Right lung (tissue), 2 donors: ENCODE measurements at regions not wholly inside any gene's neighbourhood (a gene's known extent, or its start where the extent isn't known, plus 50 kb on each side); places are given as distances from the start of the nearest gene placed in this dataset.
"Not testable (repeated sequence)": the region's sequence is repeated elsewhere in the genome, so short reads cannot be mapped to it uniquely, and the experiment has no call there.

Experiments
- DNase-seq, 2 donors: peaks; one replicate each; pipeline ENCODE4 v3.0.0-alpha.2; 2013

DNA sequence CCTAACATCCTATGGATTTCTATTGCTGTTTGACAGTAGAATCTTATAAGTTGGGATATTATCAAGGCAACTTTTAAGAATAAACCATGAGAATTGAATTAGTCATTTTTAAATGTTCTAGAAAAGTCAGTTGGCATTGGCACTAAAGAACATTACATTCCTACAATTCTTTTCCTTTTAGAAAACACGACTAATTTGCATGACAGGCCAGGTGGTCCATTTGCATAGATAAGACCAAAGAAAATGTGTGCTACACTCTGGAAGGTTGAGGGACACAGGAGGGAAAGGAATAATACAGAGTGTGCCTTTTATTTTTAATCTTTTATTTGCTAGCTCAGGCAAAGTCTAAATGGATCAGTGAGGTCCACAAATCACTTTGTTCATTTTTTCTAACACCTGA, 962.3 kb downstream of the EPHA3 start:
- DNase-seq, result no peak

DNA sequence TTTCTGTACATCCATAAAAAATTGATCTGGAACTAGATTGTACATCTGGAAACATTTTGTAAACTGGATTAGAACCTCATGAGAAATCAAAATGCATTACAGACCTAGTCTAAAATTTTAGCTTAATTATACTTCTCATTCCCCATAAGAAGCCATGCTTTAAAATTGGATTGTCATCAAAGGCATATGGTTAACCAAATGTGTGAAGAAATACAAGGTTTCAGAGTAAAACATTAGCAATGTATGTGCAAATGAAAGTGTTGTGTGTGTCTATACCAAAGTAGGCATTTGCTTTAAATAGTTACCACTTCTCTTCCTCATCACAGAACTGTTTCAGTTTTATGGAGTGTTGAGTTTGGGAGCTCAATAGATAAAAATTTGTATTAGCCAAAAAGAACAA, 968.7 kb downstream of the EPHA3 start:
- no peak for DNase-seq

GRCh38 chr3:90080988-90081387, 973.6 kb downstream of the EPHA3 start:
- peak in 1 of 2 donors; percentile 23 for DNase-seq

DNA sequence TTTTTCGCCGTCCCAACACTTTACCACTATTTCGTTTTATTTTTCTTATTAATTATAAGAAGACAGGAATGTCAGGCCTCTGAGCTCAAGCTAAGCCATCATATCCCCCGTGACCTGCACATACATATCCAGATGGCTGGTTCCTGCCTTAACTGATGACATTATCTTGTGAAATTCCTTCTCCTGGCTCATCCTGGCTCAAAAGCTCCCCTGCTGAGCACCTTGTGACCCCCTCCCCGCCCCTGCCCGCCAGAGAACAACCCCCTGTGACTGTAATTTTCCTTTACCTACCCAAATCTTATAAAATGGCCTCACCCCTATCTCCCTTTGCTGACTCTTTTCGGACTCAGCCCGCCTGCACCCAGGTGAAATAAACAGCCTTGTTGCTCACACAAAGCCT, 978.9 kb downstream of the EPHA3 start:
- DNase-seq, result not testable (repeated sequence)

- DNase-seq, result no peak
Observed at GRCh38 chr3:90087703-90088102, 980.3 kb downstream of the EPHA3 start.

DNA sequence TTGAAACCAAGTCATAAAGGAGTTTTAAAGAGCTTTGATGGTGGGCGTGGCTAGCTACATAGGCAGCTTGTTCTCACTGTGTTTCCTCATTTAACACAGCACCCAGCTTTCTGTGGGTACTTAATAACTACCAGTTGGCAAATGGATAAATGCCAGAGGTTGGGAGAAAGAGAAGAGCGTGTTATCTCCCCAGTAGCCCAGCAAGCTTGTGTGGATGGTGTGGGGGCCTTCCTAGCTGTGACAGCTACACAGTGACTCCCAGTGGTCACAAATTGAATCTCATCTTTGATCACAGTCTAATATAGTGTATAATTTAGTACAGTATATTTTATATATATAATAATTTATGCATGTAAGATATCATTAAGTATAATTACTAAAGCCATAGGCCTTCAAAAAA, 984.1 kb downstream of the EPHA3 start:
- peak; percentile 51 to 58 for DNase-seq

DNA sequence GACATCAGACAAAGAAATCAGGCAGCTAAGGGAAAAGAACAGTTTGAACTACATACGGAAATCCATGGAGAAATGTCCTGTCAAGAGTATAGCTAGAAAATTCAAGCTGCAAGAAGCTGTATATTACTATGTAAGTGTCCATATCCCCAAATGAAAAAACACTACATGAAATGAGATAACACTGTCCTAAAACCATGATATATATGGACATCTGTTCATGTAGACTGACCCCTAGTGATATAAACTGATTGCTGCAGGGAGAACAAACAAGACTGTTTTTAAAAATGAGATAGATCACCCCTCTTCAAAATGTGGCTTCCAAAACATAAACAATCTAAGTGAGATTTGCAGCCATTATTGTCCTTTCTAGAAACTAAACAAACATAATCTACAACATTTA, 985.6 kb downstream of the EPHA3 start:
- DNase-seq, result no peak

DNA sequence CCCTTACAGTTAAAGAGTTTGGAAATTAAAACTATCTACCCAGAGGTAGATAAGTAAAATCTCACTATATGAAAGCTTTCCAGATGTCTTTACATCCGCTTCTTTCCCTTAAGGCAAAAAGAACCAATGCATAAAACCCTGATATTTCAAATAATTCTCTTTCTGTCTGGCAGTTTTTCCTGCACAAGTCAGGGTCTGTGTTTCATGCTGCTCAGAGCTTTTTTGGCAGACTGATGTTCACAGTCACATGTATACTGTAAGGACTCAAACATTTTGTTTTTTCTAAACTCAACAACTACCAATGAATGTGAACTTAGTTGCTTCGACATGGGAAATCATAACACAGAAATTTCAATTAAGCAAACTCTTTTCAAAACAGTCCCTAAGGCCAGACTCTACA, 988.4 kb downstream of the EPHA3 start:
- no peak for DNase-seq

GRCh38 chr3:90099493-90099892, 992.1 kb downstream of the EPHA3 start:
- no peak for DNase-seq

- no peak for DNase-seq
Observed at GRCh38 chr3:90102146-90102545, 994.7 kb downstream of the EPHA3 start.

GRCh38 chr3:90121326-90121725, 1013.9 kb downstream of the EPHA3 start:
- no peak for DNase-seq

- no peak for DNase-seq
Observed at GRCh38 chr3:90128391-90128790, 1021.0 kb downstream of the EPHA3 start.

- no peak for DNase-seq
Observed at GRCh38 chr3:90129730-90130129, 1022.3 kb downstream of the EPHA3 start.

GRCh38 chr3:90132197-90132596, 1024.8 kb downstream of the EPHA3 start:
- no peak for DNase-seq

- no peak for DNase-seq
Observed at GRCh38 chr3:90134090-90134489, 1026.7 kb downstream of the EPHA3 start.

- no peak for DNase-seq
Observed at GRCh38 chr3:90136456-90137191, 1029.2 kb downstream of the EPHA3 start.

DNA sequence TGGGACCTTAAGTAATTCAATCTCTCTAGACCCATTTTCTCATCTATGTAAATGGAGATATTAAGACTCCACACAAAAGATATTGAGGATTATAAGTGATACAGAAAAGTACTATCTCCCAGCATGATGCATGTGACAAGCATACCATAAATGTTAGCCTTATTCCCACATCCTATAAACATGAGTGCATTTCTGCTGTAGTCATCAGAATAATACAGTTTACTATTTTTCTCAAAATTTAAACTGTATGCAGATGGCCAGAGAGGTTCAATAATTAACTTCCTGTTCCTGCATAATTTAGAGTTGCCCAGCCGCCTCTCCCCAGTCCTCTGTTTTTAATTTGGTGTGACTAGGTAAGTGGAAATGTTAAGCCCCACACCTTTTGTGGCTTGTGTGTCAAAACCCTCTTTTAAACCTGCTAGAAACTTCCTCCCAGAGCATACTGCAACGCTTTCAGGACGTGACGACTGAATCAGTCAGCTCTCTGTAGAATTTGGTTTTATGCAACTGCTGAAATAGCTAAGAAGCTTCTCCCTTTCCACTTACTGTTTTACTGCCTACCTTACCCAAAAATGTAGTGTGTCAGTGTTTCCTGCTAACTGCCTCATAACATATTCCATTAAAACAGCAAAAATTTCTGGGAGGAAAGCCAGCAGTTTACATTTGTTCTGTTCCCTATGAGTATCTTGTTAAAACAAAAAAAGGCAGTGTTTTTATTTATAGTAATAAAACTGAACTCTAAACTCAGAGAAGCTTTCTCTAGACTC, 1037.9 kb downstream of the EPHA3 start:
- DNase-seq, result peak in 1 of 2 donors; percentile 1

DNA sequence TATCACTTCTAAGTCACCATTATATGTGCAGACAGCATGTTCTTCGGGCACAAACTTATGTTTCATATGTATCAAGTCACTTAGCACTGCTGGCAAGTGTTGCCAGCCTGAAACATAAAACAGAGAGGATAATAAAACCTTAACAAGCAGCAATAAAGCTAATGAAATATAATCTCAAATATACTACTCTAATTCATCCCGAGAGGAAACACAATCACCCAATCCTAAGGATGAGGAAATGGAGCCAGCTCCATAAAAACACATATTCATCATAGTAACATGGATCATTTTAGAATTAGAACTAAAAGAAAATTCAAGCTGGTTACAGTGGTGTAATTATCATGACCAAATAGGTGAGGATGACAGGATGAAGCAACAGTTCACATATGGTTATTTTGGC, 1072.7 kb downstream of the EPHA3 start:
- DNase-seq, result no peak

DNA sequence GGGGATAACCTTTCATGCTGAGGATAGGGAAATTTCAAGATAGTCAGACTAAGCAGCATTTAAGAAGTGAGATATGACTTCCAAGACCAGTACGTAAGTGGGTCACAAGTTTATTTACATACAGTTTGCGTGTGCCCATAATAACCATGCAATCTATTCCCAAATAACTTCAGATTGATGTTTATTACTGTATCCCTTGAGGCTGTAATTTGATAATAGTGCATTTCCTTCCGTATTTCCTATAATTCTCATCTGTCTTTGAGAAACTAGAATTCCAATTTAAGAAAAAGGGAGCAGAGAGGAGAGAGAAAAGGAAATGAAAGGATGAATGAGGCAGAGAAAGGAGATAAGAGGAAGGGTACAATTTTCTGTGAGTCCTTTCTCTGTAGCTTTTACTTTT, 1073.1 kb downstream of the EPHA3 start:
- no peak for DNase-seq

DNA sequence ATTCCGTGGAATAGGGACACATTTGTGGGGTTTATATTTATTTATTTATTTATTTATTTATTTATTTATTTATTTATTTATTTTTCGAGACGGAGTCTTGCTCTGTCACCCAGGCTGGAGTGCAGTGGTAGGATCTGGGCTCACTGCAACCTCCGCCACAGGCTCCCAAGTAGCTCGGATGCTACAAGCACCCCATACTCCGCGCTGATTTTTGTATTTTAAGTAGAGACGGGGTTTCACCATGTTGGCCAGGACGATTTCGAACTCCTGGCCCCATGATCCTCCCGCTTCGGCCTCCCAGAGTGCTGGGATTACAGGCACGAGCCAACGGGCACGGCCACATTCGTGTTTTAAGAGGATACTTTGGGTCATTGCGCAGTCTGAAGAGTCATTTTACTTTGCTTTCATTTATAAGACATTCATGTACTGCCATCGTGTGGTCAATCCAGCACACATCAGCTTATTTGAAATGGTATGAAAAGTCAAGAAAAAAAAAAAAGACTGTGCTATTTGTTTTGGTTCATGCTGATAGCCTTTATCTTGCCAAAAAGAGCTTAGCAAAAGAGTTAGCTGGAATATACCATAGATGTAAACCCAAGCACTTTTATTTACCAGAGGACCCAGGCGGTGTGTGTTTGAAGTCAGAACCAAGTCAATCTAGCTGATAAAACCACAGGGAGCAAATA, 1075.0 kb downstream of the EPHA3 start:
- peak; percentile 24 to 27 for DNase-seq

DNA sequence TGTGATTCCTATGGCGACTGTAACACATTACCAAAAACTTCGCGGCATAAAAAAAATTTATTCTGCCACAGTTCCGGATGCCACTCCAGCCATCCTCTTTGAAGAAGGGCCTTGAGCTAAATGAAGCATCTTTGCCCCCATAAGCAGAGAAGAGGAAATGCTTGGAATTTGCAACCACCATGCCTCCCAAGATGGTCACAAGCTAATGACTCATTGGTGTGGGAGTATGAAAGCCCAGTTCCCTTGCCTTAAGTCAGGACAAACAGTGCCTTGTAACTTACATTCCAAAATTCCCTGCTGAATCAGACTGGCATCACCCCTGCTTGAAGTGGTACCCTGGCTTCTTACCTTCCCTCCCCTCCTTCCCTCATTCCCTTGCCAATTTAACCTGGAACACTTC, 1077.4 kb downstream of the EPHA3 start:
- no peak for DNase-seq

GRCh38 chr3:90197383-90197782, 1090.0 kb downstream of the EPHA3 start:
- DNase-seq, result not testable (repeated sequence)

DNA sequence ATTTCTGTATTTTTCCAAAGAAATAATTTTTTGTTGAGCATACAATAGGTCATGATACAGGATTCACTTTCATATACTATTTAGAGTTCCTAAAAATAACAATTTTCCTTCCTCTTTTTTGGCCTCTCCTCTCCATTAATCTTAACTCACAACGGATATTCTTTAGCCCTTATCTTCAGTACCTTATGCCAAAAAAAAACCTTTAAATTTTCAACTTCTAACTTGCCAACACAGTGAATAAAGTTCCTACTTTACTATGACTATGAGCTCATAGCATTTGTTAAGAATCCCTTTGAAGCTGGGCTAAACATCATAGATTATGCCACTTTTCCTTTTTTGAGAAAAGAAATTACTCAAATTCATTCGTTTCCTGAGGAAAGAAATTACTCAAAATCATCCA, 1095.5 kb downstream of the EPHA3 start:
- DNase-seq, result not testable (repeated sequence)
